GM21786 (cell line): ENCODE measurements at regions not wholly inside any gene's neighbourhood (a gene's known extent, or its start where the extent isn't known, plus 50 kb on each side); places are given as distances from the start of the nearest gene placed in this dataset.
"Not testable (repeated sequence)": the region's sequence is repeated elsewhere in the genome, so short reads cannot be mapped to it uniquely, and the experiment has no call there.

Experiments used
- ATAC-seq: cut with Tn5 transposase; IDR thresholded peaks from one replicate; pipeline ENCODE4 v1.9.1; 2021; ENCODE audit not compliant: unreplicated experiment

DNA sequence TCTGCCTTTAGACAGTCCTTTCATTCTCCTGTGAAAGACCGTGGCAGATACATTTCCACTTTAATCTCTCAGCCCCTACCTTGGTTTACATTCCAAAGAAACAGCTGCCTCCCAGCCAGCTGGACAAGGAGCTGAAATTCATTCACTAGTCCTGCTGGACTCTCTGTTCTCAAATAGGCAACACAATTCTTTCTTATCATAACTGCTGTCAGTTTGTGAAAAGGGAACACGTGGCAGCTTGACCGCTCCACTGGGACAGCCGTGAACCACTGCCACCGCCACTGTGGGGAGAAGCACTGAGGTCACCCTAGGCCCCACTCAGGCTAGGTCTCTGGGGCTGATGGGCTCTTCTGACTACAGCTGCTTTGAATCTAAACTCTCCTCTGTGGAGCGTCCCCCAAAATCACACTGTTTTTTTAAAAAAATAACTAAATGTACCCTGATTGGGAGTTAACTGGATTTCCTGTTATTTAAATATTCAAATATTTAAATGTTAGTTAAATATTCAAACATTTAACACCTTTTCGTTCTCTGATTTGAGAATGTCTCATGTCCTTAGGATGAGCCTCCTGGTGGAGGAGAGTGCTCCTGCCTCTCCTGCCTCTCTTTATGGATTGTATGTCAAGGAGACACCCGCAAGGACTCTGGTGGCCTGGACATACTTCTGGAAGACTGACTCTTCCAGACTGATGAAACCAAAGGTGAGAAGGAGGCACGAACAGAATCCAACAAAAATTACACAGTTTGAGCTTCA lies 120.1 kb downstream of the BOD1 start:
- no peak for ATAC-seq

DNA sequence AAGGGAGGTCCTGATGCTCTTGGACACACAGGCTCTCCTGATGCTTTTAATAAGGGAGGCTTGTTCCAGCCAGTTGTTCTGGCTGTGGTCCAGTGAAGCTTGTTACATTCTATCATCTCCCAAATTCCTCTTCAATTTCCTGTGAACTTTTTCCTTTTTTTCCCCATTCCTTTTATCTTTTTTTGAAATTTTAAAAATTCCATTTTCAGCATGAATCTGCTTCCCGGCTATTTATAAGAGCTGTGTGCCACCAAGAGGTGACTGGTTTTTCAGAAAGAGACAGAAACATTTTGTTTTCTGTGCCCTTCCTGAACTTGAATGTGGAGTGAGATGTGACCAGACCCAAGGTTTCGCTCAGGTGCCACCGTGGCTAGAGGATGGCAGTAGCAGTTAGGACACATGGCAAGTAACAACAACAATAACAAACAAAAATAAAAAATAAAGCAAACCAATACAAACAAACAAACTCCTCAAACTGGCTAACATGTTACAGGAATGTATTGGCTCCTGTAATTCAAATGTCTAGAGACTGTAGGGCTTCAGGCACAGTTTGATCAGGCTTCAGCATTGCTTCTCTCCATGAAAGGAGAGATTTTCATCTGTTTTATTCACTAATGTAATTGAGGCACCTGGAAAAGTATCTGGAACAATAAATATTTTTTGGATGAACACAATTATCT lies 121.1 kb downstream of the BOD1 start:
- no peak for ATAC-seq

DNA sequence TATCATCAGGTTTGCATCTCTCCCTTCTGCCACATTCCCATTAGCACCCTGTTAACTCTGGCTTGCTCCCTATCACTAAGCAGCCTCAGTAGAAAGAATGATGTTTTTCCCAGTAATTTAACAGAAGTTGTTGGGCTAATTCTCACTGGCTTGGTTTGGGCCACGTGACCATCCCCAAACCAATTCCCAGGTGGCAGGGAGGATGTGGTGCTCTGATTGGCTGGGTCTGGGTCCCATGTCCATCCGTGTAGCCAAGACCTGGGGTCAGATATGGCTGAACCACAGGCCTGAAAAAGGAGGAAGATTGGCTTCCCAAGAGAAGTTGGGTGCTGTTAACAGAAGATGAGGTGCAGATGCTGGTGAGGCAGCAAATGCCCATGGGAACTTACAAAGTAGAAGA lies 122.0 kb downstream of the BOD1 start:
- no peak for ATAC-seq

DNA sequence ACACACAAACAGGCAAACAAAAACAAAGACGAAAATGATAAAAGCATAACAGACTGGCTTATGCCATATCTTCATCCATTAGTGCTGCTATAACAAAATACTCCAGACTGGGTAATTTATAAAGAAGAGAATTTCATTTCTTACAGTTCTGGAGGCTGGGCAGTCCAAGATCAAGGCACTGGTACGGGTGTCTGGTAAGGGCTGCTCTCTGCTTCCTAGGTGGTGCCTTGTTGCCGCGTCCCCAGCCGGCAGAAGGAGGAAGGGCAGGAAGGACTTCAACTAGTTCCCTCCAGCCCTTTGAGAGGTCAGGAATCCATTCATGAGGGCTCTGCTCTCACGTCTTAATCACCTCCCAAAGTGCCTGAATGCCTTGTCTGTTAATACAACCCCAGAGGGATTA lies 122.6 kb downstream of the BOD1 start:
- ATAC-seq: no peak

DNA sequence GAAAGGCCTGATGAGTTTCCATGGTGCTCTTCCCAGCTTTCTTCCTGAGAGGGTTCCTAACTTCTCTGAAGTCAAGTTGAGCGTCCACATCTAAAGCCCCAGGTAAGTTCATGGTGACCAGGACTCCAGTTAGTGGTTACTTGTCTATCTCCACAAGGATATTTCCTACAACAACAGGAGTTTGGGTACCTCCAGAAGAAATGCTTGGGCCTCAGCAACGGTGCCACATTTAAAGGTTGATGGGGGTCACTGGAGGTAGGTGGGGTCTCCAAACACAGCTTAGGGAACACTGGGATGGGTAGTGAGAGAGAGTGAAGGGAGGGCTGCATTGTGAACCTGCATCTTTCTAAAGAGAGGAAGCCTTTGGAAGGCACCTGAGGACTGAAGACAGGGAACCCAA lies 123.4 kb downstream of the BOD1 start:
- ATAC-seq: no peak

DNA sequence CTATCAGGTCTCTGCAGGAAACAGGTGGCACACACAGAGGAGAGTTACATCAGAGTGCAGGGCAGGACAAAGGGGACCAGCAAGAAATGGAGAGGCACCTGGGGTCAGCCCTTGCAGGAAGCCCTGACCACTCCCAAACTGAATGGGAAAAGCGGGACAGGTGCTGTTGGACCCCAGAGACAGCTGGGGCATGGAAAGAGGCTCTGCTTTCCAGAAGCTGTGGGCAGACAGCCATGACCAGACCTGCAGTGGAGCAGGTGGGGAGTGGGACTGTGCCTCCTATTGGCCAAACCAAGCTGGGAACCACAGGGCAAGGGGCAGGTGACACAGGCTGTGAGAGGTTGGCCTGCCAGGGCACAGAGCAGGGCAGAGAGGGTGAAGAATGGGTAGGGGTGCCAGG lies 125.8 kb downstream of the BOD1 start:
- no peak for ATAC-seq

DNA sequence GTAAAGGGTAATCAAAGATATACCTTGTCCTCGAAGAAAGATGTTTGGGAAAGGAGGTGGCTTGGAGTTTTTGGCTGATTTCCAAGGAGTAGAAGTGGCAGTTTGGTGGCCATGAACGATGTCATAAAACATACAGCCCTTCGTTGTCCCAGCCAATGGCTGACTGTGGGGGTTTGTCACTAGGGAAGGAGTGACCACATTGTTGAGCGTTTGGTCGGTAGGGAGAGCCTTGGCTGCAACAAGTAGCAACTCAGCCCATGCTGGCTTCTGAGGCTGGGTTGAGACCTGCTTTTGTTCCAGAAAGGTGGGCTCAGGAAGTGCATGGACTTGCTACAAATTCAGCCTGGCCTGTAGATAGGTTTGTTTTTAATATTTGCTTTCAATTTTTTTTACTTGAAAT lies 128.3 kb downstream of the BOD1 start:
- no peak for ATAC-seq

DNA sequence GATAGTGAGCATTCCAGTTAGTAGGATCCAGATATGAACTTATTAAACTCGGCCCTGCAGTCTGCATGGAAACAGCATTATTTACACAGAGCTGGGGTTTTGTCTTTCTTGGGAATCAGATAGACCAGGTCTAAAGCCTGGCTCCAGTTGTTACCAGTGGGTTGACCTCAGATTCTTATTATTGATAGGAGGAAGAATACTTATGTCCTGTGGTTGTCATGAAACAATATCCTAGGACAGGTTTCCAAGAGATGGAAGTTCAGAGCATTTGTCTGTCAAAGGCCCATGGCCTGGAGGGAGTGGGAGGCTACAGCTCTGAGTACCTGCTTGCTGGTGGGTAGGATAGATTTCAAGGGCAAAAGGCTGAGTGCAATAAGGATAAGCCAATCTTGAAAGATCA lies 129.2 kb downstream of the BOD1 start:
- ATAC-seq: no peak

DNA sequence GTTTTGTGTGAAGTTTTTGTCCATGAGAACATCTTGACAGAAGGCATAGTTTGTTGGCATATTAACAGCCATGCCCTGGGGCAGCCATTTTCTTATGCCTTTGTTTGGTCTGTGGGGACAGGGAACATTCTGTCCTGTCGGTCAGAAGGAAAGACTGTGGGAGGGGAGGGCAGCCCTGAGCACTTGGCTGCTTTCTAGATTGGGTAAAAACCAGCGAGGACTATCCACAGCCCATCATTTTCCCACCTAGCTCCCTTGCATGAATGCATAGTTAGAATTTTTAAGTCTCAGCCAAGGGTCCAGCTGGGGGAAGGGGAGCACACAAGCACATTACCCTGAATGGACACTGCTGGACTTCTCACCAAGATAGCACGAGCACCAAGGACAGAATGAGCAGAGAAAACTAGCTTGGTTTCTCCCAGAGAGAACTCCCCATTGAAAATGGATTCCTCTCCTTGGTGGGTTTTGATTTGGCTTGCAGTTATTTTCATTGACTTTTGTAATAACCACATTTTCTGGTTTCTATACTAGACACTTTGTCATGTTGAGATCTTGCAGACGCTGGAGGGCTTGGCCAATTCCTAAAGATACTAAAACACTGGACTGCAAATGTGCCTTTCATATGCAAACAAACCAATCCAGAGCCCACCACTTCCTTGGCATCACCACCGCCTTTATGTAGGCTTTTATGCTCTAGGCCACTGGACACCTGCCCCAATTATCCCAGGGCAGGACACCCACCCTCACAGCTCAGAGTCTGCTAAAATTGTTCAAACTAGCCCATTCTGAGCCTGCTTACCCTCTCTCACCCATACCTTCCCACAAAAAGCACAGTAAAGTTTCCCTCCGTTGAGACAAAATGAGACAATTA lies 129.9 kb downstream of the BOD1 start:
- ATAC-seq: no peak

DNA sequence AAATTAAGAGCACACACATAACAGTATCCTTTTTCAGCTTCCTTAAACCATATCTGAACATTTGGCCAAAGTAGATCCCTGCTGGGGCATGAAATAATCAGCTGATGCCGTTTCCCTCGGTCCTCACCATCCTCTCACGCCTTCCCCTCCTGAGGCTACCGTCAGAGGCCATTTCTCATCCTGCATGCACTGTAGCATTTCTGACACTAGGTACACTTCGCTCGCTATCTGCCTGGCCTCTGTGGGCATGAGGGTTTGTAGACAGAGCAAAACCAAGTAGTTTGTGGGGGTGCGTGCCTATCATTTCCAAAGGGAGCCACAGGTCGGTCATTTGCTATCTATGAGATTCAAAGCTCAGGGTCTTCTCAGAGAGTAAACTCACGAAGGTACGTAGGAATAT lies 131.9 kb downstream of the BOD1 start:
- no peak for ATAC-seq

DNA sequence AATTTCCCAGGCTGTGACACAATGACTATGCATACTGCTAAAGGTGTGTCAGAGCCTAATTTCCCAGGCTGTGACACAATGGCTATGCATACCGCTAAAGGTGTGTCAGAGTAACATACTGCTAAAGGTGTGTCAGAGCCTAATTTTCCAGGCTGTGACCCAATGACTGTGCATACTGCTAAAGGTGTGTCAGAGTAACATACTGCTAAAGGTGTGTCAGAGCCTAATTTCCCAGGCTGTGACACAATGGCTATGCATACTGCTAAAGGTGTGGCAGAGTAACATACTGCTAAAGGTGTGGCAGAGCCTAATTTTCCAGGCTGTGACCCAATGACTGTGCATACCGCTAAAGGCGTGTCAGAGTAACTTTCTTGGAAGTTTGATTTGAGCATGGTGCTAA lies 132.9 kb downstream of the BOD1 start:
- ATAC-seq: not testable (repeated sequence)

DNA sequence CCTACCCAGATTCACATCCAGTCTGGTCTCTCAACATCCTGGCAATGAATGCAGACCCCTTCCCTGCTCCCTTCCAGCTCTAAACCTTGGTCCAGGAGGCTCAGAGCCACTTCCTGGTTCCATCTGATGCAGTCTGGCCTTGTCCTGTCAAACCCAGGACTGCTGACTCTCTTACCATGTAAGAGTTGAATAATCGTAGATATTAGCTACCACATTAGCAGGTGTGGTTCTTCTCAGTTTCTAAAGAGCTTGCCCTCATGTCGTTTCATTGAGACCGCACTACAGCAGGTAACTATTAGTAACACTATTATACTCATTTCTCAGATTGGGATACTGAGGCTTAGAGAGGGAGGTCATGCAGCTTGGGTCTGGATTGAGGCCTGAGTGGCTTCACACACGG lies 133.3 kb downstream of the BOD1 start:
- no peak for ATAC-seq

DNA sequence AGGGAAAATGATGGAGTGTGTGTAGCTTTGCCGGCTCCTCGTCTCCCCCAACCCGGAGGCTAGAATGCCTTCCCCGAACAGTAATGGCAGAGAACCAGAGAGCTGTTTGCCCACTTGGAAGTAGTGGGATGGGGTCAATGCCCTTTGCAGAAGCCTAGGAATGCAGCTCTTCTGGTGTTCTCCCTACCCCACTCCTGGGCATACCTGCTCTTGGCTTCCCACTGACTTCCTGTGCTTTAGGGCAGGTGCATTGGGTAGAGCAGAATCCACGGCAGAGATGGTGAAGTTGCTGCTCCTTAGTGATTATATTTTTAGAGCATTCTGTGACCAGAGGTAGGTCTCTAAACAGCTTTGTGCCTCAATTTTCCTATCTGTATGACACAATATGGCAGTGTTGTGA lies 134.6 kb downstream of the BOD1 start:
- ATAC-seq: no peak

DNA sequence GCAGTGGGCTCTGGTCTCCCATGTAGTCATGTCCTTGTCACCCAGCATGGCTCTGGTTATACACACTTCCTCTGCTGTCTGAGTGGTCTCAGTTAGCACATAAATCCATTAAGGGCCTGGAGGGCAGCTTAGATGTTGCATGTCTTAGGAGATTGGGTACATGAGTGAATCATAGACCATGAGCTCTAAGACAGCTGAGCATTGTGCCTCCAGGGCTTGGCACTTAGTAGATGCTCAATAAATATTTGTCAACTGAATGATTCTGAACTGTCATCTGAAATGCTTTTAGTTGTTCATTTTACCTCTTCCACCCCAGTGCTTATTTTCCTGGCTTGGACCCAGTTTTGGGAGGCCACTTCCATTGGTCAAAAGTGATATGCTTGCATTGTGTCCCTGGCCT lies 135.6 kb downstream of the BOD1 start:
- ATAC-seq: no peak

DNA sequence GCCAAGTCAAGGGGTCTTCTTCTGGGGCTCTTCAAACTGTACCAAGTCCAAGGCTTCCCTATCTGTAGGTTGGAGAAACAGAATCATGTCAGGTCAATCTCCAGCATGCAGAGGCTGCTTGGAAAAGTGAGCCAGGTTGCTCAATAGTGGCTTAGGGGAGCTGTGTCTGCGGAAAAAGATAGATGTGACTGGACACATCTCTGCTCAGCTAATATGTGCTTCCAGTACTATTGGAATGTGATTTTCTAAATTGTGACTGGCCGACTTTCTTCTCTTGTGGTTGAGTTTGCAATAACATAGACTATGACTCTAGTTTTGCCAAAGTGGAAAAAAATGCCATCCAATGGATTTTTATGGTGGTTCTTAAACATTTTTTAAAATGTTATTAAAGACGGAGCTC lies 136.7 kb downstream of the BOD1 start:
- no peak for ATAC-seq

DNA sequence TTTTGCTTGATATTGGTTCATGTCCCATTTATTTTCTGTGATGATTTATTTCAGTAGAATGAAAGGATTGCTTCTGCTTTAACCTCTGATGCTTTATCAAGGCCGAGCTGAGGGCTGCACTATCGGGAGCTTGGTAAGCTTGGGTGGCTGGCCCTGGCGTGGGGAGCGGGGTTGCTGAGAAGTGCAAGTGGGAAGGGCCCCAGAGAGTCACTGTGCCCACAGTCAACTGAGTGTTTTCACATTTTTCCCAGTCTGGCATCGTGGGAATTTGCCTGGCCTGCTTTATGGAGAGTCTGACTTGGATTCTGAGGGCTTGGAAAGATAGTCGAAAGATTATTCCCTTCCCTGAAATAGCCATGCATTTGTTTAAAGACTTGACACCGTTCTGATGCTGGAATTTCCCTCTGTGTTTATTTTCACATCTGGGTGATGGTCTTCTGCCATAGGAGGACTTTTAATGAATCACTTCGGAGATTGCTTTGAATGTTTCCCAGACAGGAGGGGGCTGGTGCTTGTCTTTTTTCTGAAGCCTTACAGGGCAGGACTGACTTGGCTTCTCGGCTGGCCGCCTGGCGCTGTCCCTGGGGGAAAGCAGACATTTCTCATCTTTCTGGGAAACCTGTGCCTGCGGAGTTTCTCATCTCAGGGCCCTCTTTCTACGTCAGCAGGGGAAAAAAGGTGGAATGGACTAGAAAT lies 139.0 kb downstream of the BOD1 start:
- ATAC-seq: no peak

DNA sequence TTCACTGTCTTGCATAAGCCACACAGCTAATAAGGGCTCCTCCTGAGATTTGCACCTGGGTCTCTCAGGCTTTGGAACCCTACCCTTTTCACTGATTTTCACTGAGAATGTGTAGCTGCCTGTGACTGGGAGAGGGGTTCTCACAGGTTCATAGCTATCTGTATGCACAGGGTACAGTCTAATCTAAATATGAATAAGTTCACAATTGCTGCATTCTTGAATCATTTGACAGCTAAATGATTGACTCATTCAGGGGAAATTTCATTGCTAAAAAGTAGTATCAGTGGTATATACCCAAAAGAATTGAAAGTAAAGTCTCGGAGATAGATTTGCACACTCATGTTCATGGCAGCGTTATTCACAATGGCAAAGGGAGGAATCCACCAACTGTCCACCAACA lies 140.7 kb downstream of the BOD1 start:
- ATAC-seq: no peak

DNA sequence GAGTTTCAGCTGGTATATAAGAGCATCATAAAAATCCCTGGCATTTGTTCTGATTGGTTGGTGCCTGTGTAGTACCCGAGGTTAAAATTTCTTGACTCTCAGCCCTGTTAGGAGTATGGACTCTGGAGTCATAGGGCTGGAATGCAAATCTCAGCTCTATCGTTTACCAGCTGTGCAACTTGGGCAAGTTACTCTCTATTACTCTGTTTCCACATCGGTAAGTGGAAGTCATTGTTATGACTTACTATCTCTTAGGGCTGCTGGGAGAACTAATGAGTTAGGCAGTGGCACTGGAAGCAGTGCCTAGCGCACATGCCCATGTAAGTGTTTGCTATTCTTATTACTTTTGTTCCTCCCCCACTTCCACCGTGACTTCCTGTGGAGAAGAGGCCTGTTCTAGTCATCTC lies 141.6 kb downstream of the BOD1 start:
- no peak for ATAC-seq

DNA sequence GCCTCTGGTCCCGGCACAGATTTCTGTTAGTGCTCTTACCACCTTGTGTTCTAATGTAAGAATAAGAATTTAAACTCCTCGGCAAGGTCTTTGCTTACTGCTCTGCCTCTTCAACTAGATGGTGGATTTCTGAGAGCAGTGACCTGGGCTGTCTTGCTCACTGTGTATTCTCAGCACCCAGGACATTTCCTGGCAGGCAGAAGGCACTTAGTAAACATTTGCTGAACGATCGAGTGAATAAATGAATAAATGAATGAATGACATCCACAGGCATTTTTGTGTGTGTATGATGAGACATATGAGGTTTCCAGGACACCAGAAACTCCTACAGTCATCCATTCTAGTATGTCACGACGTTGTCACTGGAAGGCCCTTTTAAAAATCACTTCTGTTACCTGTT lies 143.2 kb downstream of the BOD1 start:
- ATAC-seq: no peak

DNA sequence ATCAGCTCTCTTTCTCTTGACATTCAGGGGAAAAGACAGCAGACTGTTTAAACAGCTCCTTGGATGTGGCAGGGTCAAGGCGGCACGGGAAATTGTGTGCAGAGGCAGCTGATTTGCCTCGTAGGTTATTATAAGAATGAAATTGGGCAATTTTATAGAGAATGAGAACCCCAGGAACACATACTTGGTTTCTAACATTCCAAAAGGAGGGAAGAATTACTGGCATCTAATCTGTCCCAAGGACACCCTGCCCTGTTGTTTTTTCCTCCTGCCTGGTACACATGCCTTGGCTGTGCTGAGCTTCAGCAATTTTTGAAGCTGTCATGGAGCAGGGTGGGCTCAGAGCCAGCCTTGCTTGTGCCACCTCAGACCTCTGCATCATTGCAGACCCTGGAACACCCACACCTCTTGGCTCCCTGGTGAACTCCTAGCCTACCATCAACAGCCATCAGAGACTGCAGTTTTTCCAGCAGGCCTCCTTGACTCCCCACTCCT lies 143.6 kb downstream of the BOD1 start:
- ATAC-seq: no peak

DNA sequence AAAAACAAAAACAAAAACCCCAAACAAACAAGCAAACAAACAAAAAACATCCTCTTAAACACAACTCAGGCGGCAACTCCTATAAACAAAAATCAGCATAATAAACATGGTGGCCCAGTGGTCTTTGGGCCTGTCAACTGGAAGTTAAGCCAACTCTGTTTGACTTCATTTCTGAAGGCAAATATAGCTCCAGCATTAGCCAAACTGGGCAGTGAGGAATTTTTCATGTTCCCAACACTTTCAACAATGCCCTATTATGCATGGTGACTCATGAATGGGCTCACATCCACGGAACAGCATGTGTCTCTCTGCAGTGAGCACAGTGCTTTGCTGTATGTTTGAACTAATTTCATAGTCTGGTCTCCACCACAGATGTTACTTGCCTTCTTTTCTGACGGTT lies 143.9 kb upstream of the STC2 start:
- ATAC-seq: no peak
